Prostate gland (tissue), 2 donors: ENCODE measurements at regions not wholly inside any gene's neighbourhood (a gene's known extent, or its start where the extent isn't known, plus 50 kb on each side); places are given as distances from the start of the nearest gene placed in this dataset.
"Not testable (repeated sequence)": the region's sequence is repeated elsewhere in the genome, so short reads cannot be mapped to it uniquely, and the experiment has no call there.

Experiments used
- DNase-seq: peaks from one replicate; pipeline ENCODE4 v3.0.0-alpha.2; 2019; ENCODE audit warnings: low spot score
- H3K27ac ChIP-seq, 2 donors: fragments of 200-600 bp; sonication (generic); 2 replicates each; pipeline ENCODE4 v1.5.1; 2017 to 2019
- H3K27me3 ChIP-seq: fragments of 200-600 bp; sonication (generic); replicated peaks from 2 replicates; pipeline ENCODE4 v1.5.1; 2019; ENCODE audit not compliant: insufficient read depth
- H3K36me3 ChIP-seq, 2 donors: fragments of 200-600 bp; sonication (generic); 1 replicate in 1 of 2; 2 replicates in 1 of 2; pipeline versions ENCODE4 v1.5.1 to v1.8.1; 2017 to 2019
- H3K4me1 ChIP-seq: fragments of 200-600 bp; sonication (generic); replicated peaks from 2 replicates; pipeline ENCODE4 v1.5.1; 2019
- H3K4me3 ChIP-seq, 2 donors: fragments of 200-600 bp; sonication (generic); 2 replicates each; pipeline ENCODE4 v1.5.1; 2017 to 2019
- H3K9me3 ChIP-seq: fragments of 200-600 bp; sonication (generic); 2 replicates; pipeline ENCODE4 v1.5.1; 2017
- POLR2A ChIP-seq: fragments of 450-650 bp; IDR thresholded peaks from one replicate; pipeline ENCODE4 v1.6.1; 2016; ENCODE audit warnings: antibody characterized with exemption, mild to moderate bottlenecking
- POLR2AphosphoS5 ChIP-seq: sonication (generic); formaldehyde crosslinking; IDR thresholded peaks from one replicate; pipeline ENCODE4 v1.6.1; 2017; ENCODE audit warnings: antibody characterized with exemption
- WGBS: methylation state at CpG from one replicate; pipeline ENCODE4 v1.1.5; 2018; 5-methylcytosine and 5-hydroxymethylcytosine counted together
- intact Hi-C: fragments of 100-400 bp; cut with DNase I; formaldehyde crosslinking; loops from one replicate; pipeline ENCODE4 v1.14.2; 2022
- TF ChIP-seq, protein P1 (sequence below), 4 experiments: fragments of 200-600 bp in 2 of 4; fragments of 450-650 bp in 2 of 4; sonication (generic) in 2 of 4; IDR thresholded peaks; 1 replicate in 3 of 4; 2 replicates in 1 of 4; pipeline ENCODE4 v1.5.1; 2016 to 2019; ENCODE audit warnings: antibody characterized with exemption in 4 of 4, mild to moderate bottlenecking in 2 of 4, moderate library complexity in 2 of 4

GRCh38 chr7:115329006-115329405, 407.1 kb downstream of the MDFIC start:
- 70% methylated on average over 2 of the region's 2 CpGs for WGBS
- Histone ChIP-seq H3K36me3 (no peaks in the 10 kb centered on the region), H3K4me3 (no peak overlapping the region), H3K4me1 (no peaks in the 10 kb centered on the region), H3K27ac (no peak overlapping the region), H3K9me3 (no peaks in the 10 kb centered on the region), H3K27me3 (no peaks in the 10 kb centered on the region)
- no peak for TF ChIP-seq POLR2A
- TF ChIP-seq, protein P1, sequence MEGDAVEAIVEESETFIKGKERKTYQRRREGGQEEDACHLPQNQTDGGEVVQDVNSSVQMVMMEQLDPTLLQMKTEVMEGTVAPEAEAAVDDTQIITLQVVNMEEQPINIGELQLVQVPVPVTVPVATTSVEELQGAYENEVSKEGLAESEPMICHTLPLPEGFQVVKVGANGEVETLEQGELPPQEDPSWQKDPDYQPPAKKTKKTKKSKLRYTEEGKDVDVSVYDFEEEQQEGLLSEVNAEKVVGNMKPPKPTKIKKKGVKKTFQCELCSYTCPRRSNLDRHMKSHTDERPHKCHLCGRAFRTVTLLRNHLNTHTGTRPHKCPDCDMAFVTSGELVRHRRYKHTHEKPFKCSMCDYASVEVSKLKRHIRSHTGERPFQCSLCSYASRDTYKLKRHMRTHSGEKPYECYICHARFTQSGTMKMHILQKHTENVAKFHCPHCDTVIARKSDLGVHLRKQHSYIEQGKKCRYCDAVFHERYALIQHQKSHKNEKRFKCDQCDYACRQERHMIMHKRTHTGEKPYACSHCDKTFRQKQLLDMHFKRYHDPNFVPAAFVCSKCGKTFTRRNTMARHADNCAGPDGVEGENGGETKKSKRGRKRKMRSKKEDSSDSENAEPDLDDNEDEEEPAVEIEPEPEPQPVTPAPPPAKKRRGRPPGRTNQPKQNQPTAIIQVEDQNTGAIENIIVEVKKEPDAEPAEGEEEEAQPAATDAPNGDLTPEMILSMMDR (IDR thresholded peaks at IDR 0.05) = no peak
- TF ChIP-seq POLR2AphosphoS5 = no peak
- intact Hi-C loops = no loop called here
- no peak for DNase-seq

DNA sequence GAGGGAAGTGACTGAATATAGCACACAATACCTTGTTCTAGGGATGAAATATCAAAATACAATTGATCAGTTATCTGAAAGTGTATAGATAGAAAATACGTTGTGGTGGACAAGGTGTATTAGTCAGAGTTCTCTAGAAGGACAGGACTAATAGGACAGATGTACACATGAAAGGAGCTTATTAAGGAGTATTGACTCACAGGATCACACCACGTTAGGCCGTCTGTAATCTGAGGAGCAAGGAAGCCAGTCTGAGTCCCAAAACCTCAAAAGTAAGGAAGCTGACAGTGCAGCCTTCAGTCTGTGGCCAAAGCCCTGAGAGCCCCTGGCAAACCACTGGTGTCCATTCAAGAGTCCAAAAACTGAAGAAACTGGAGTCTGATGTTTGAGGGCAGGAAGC, 406.1 kb downstream of the MDFIC start:
- Histone ChIP-seq H3K27me3 (no peaks in the 10 kb centered on the region), H3K4me3 (no peak overlapping the region), H3K9me3 (no peaks in the 10 kb centered on the region), H3K27ac (no peak overlapping the region), H3K4me1 (no peaks in the 10 kb centered on the region), H3K36me3 (no peaks in the 10 kb centered on the region)
- no peak for TF ChIP-seq POLR2AphosphoS5
- TF ChIP-seq POLR2A = no peak
- TF ChIP-seq, protein P1 (IDR thresholded peaks at IDR 0.05) = no peak
- intact Hi-C loops = no loop called here
- WGBS = 96% methylated on average over 3 of the region's 3 CpGs
- no peak for DNase-seq

- no peaks in the 10 kb centered on the region for H3K27me3 ChIP-seq
- H3K9me3 ChIP-seq = no peaks in the 10 kb centered on the region
- no peak overlapping the region for H3K27ac ChIP-seq
- no peak for DNase-seq
- TF ChIP-seq, protein P1 (IDR thresholded peaks at IDR 0.05) = no peak
- TF ChIP-seq POLR2AphosphoS5 = no peak
- no peak for TF ChIP-seq POLR2A
- H3K4me1 ChIP-seq = no peaks in the 10 kb centered on the region
- no peak overlapping the region for H3K4me3 ChIP-seq
- no peaks in the 10 kb centered on the region for H3K36me3 ChIP-seq
- intact Hi-C loops = no loop called here
These were observed 405.4 kb downstream of the MDFIC start for GRCh38 chr7:115327326-115327725.

DNA sequence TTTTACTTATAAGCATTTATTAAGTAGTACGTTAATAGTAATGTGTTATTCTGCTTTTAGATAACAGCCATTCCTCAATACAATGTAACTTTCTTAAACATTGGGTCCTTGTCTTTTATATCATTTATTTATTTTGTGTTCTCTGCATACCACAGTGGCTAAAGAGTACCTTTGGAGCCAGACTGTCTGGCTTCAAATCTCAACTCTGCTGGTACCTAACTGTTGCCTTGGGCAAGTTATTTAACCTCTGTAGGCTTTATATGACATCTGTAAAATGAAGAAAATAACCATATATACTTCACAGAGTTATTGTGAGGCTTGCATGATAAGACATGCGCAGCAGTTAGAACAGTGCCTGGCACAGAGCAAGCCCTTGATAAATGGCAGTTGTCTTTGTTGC, 397.6 kb downstream of the MDFIC start:
- intact Hi-C loops = no loop called here
- 67% methylated on average over 2 of the region's 2 CpGs for WGBS
- no peak overlapping the region for H3K27ac ChIP-seq
- no peak for TF ChIP-seq POLR2A
- no peak for TF ChIP-seq POLR2AphosphoS5
- TF ChIP-seq, protein P1 (IDR thresholded peaks at IDR 0.05) = no peak
- no peak for DNase-seq
- H3K9me3 ChIP-seq = no peaks in the 10 kb centered on the region
- no peaks in the 10 kb centered on the region for H3K4me1 ChIP-seq
- no peaks in the 10 kb centered on the region for H3K36me3 ChIP-seq
- H3K27me3 ChIP-seq = no peaks in the 10 kb centered on the region
- no peak overlapping the region for H3K4me3 ChIP-seq

DNA sequence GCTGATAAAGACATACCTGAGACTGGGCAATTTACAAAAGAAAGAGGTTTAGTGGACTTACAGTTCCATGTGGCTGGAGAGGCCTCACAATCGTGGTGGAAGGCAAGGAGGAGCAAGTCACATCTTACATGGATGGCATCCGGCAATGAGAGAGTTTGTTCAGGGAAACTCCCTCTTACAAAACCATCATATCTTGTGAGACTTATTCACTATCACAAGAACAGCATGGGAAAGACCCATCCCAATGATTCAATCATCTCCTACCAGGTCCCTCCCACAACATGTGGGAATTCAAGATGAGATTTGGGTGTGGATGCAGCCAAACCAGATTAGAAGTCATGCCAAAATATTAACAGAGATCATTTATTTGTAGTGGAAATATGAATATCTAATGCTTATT, 388.4 kb downstream of the MDFIC start:
- H3K27ac ChIP-seq, intact Hi-C loops, H3K9me3 ChIP-seq, H3K36me3 ChIP-seq, DNase-seq, H3K27me3 ChIP-seq, H3K4me1 ChIP-seq, H3K4me3 ChIP-seq: not testable (repeated sequence)
- WGBS = 91% methylated on average over 2 of the region's 2 CpGs

DNA sequence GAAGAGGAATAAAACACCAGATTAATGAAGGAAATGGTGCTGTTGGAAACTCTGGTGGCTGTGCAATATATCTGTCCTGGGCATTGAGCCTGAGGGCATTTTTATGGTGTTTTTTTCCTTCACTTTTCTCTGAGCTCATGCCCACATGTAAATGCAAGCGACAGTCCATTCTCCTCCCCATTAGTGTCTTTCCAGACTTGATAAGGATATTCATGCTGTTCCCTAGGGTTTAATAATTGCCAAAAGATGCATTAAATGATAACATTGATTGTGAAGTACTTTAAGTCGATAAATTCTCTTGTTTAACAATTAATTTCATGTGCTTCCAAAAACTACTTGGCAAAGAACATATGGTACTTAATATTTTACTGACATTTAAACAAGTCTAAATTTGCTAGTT, 384.7 kb downstream of the MDFIC start:
- WGBS = 4% methylated on average over 2 of the region's 2 CpGs

More for the DNA sequence above, 384.7 kb downstream of the MDFIC start:
- TF ChIP-seq POLR2A (no peak), POLR2AphosphoS5 (no peak)
- TF ChIP-seq, protein P1 (IDR thresholded peaks at IDR 0.05) = no peak
- H3K9me3 ChIP-seq = no peaks in the 10 kb centered on the region
- DNase-seq = no peak
- no peaks in the 10 kb centered on the region for H3K36me3 ChIP-seq
- intact Hi-C loops = no loop called here
- no peaks in the 10 kb centered on the region for H3K27me3 ChIP-seq
- H3K4me1 ChIP-seq = no peaks in the 10 kb centered on the region
- no peak overlapping the region for H3K4me3 ChIP-seq
- no peak overlapping the region for H3K27ac ChIP-seq
